Thoracic aorta (tissue), 2 donors: ENCODE measurements at regions not wholly inside any gene's neighbourhood (a gene's known extent, or its start where the extent isn't known, plus 50 kb on each side); places are given as distances from the start of the nearest gene placed in this dataset.
"Not testable (repeated sequence)": the region's sequence is repeated elsewhere in the genome, so short reads cannot be mapped to it uniquely, and the experiment has no call there.

Experiments
- ATAC-seq: fragments of 150-250 bp; one replicate; pipeline ENCODE4 v1.8.0; 2017; ENCODE audit warnings: low read depth; ENCODE audit not compliant: insufficient number of reproducible peaks, low FRiP score
- DNase-seq: peaks from one replicate; pipeline ENCODE4 v3.0.0-alpha.2; 2020; ENCODE audit warnings: low spot score
- H3K27ac ChIP-seq, 2 donors: fragments of 200-600 bp; sonication (generic); 1 replicate in 1 of 2; 2 replicates in 1 of 2; pipeline ENCODE4 v1.5.1; 2016; ENCODE audit warnings: mild to moderate bottlenecking in 2 of 2, moderate library complexity in 2 of 2
- H3K27me3 ChIP-seq: fragments of 200-600 bp; sonication (generic); replicated peaks from 2 replicates; pipeline ENCODE4 v1.6.0; 2016; ENCODE audit warnings: mild to moderate bottlenecking; ENCODE audit not compliant: insufficient read depth
- H3K36me3 ChIP-seq: fragments of 200-600 bp; sonication (generic); one replicate; pipeline ENCODE4 v1.5.1; 2016
- H3K4me1 ChIP-seq, 2 donors: fragments of 200-600 bp; sonication (generic); 1 replicate in 1 of 2; 2 replicates in 1 of 2; pipeline versions ENCODE4 v1.5.1 to v1.6.0; 2016; ENCODE audit warnings: low read depth in 2 of 2, mild to moderate bottlenecking in 1 of 2; ENCODE audit not compliant: control insufficient read depth in 1 of 2
- H3K4me3 ChIP-seq: fragments of 200-600 bp; sonication (generic); 2 replicates; pipeline ENCODE4 v1.5.1; 2016; ENCODE audit warnings: mild to moderate bottlenecking
- H3K9me3 ChIP-seq: fragments of 200-600 bp; sonication (generic); 2 replicates; pipeline ENCODE4 v1.5.1; 2016
- TF ChIP-seq, protein P1 (sequence below): fragments of 200-600 bp; sonication (generic); IDR thresholded peaks from one replicate; pipeline ENCODE4 v1.5.1; 2019; ENCODE audit warnings: antibody characterized with exemption

DNA sequence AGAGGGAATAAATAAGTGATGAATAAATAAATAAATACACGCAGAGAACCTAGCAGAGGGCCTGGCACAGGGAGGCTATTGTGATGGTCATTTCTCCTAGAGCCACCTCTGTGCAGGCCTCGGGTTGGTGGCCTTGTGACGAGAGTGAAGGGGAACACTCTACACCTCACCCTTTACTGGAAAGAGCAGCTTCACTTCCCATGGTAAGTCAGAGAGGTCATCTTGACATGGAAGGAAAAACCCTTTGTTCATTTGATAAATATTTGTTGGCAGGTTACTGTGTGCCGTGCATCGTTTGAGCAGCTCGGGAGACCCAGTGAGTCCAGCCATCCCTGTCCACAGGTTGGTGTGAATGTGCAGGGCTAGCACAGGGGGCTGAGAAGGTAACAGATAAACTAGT is 70.2 kb upstream of the PODXL start:
- Histone ChIP-seq H3K9me3 (no peaks in the 10 kb centered on the region), H3K4me1 (peaks cover 0 to 21% of the 10 kb centered on the region in 2 donors), H3K36me3 (no peaks in the 10 kb centered on the region), H3K4me3 (no peak overlapping the region), H3K27ac (no peak overlapping the region), H3K27me3 (no peaks in the 10 kb centered on the region)
- ATAC-seq = no peak
- TF ChIP-seq, protein P1, sequence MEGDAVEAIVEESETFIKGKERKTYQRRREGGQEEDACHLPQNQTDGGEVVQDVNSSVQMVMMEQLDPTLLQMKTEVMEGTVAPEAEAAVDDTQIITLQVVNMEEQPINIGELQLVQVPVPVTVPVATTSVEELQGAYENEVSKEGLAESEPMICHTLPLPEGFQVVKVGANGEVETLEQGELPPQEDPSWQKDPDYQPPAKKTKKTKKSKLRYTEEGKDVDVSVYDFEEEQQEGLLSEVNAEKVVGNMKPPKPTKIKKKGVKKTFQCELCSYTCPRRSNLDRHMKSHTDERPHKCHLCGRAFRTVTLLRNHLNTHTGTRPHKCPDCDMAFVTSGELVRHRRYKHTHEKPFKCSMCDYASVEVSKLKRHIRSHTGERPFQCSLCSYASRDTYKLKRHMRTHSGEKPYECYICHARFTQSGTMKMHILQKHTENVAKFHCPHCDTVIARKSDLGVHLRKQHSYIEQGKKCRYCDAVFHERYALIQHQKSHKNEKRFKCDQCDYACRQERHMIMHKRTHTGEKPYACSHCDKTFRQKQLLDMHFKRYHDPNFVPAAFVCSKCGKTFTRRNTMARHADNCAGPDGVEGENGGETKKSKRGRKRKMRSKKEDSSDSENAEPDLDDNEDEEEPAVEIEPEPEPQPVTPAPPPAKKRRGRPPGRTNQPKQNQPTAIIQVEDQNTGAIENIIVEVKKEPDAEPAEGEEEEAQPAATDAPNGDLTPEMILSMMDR = no peak
- no peak for DNase-seq

DNA sequence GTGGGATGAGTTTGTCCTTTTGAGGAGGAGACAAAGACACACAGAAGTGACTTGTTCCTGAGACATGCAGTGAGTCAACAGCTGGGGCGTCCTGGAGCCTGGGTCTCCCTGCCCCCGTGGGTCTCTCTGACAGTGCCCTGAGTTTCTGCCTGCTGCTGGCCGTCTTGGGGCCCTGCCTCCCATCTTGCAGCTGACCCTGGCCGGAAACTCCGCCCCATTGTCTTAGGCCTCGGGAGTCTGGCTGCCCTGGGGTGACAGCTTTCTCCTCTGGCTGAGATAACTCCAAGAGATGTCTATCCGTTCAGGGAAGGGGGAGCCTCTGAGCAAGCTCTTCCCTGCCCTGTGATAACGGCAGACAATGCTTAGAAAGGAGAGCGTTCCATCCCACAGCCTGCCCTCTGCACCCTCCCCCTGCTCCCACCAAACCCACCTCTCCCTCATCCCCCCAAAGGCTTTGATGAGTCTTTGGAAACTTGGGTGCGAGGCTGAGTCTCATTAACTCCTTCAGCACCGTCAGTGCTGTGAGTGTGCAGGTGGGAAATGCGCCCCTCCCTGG is 69.5 kb upstream of the PODXL start:
- Histone ChIP-seq H3K27ac (no peak overlapping the region), H3K36me3 (no peaks in the 10 kb centered on the region), H3K9me3 (no peaks in the 10 kb centered on the region), H3K4me3 (no peak overlapping the region), H3K4me1 (peaks cover 0 to 21% of the 10 kb centered on the region in 2 donors), H3K27me3 (no peaks in the 10 kb centered on the region)
- no peak for ATAC-seq
- no peak for DNase-seq
- TF ChIP-seq, protein P1 = no peak

DNA sequence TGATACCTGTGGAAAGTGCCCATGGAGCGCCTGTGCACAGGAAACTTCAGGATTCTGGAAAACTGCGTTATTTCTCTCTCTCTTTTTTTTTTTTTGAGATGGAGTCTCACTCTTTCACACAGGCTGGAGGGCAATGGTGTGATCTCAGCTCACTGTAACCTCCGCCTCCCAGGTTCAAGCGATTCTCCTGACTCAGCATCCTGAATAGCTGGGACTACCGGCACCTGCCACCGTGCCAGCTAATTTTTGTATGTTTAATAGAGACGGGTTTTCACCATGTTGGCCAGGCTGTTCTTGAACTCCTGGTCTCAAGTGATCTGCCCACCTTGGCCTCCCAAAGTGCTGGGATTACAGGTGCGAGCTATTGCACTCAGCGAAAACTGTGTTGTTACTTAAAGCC is 68.9 kb upstream of the PODXL start:
- not testable (repeated sequence) for H3K27ac ChIP-seq, H3K4me3 ChIP-seq, H3K36me3 ChIP-seq, DNase-seq, ATAC-seq, H3K27me3 ChIP-seq, H3K9me3 ChIP-seq
- peaks cover 0 to 21% of the 10 kb centered on the region in 2 donors for H3K4me1 ChIP-seq

DNA sequence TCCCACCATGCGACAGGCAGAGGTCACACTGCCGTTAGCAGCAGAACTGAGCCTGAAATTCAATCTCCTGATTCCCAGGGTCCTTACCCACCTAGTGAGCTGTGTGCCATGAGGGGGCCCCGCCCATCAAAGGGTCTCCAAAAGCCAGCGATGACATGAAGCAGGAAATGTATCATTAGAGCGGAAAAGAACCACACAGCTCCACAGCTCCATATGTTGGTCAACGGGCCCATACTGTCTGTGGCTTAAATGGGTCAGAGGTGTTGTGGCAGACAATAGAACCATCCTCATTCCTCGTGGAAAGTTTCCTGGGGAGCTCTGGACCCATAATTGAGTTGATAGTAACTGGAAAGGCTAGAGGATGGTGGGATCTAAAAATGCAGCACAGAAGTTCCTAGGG is 68.1 kb upstream of the PODXL start:
- Histone ChIP-seq H3K27ac (no peak overlapping the region), H3K36me3 (no peaks in the 10 kb centered on the region), H3K9me3 (no peaks in the 10 kb centered on the region), H3K27me3 (no peaks in the 10 kb centered on the region), H3K4me1 (peaks cover 0 to 16% of the 10 kb centered on the region in 2 donors), H3K4me3 (no peak overlapping the region)
- TF ChIP-seq, protein P1 = no peak
- ATAC-seq (no peak), DNase-seq (no peak)

DNA sequence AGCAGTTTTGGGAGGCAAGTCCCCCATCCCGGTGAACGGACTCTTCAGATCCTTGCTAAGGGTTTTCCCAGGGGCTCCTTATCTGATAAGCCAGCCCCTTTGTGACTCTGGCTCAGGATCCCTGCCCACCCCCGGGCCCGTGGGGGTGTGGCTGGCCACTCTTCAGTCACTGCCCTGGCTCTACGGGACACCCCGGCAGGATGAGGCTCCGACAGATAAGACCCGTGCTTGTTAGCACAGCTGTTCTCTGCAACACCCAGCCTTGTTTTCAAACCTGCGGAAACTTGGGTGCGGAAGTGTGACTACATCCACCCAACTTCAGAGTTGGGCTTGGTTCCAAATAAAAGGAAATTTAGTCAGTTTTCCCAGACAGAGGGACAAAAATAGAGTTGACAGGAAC is 66.7 kb upstream of the PODXL start:
- TF ChIP-seq, protein P1 = no peak
- Histone ChIP-seq H3K4me1 (peaks cover 0 to 2% of the 10 kb centered on the region in 2 donors), H3K4me3 (no peak overlapping the region), H3K9me3 (no peaks in the 10 kb centered on the region), H3K27me3 (no peaks in the 10 kb centered on the region), H3K36me3 (no peaks in the 10 kb centered on the region), H3K27ac (no peak overlapping the region)
- DNase-seq = no peak
- ATAC-seq = no peak

DNA sequence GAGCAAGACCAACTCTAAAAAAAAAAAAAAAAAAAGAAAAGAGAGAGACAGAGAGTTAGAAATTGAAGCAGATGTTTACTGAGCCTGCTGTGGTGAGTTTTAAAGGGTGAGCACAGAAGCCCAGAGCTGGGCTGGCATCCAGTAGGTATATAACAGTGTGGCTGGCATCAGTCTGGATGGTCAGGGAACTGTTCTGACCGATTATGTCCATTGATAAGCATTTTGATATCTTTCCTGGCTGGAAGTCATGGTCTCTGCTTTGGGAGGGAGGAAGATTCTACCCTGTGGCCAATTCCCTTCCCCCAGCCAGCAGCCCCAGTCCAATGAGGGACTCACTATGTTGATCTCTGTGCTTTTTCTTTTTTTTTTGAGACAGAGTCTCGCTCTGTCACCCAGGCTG is 65.2 kb upstream of the PODXL start:
- TF ChIP-seq, protein P1 = no peak
- Histone ChIP-seq H3K4me3 (no peak overlapping the region), H3K4me1 (no peaks in the 10 kb centered on the region), H3K9me3 (no peaks in the 10 kb centered on the region), H3K27ac (no peak overlapping the region), H3K36me3 (no peaks in the 10 kb centered on the region), H3K27me3 (no peaks in the 10 kb centered on the region)
- no peak for DNase-seq
- ATAC-seq = no peak
